ENCODE measurements at regions not wholly inside any gene's neighbourhood (a gene's known extent, or its start where the extent isn't known, plus 50 kb on each side); places are given as distances from the start of the nearest gene placed in this dataset.

- H3K36me3 ChIP-seq: no peaks in the 10 kb centered on the region
- peaks cover 34% of the 10 kb centered on the region for H3K4me1 ChIP-seq
- no peaks in the 10 kb centered on the region for H3K9me3 ChIP-seq
- 100% methylated on average over 1 of the region's 1 CpG for WGBS
- H3K27ac ChIP-seq: no peak overlapping the region
- peaks cover 20% of the 10 kb centered on the region for H3K27me3 ChIP-seq
- DNase-seq (ENCODE audit: low spot score in 2 of 2): no peak
- no peak overlapping the region for H3K4me3 ChIP-seq
- no peak for TF ChIP-seq POLR2A (IDR thresholded peaks at IDR 0.05)
- no peak for TF ChIP-seq CTCF (IDR thresholded peaks at IDR 0.05)
- no peak for TF ChIP-seq EP300 (IDR thresholded peaks at IDR 0.05)
- TF ChIP-seq POLR2AphosphoS5 (IDR thresholded peaks at IDR 0.05): no peak
Measured at GRCh38 chr7:131947661-131948060, 391.2 kb upstream of the PODXL start.

GRCh38 chr7:131945957-131946544, 389.6 kb upstream of the PODXL start:
- peak in 1 of 2 donors; percentile 58 for DNase-seq (ENCODE audit: low spot score in 2 of 2)
- Histone ChIP-seq H3K36me3 (no peaks in the 10 kb centered on the region), H3K27me3 (peaks cover 25% of the 10 kb centered on the region), H3K27ac (no peak overlapping the region), H3K4me3 (no peak overlapping the region), H3K9me3 (no peaks in the 10 kb centered on the region), H3K4me1 (peaks cover 34% of the 10 kb centered on the region)
- no peak for TF ChIP-seq EP300 (IDR thresholded peaks at IDR 0.05)
- TF ChIP-seq POLR2AphosphoS5 (IDR thresholded peaks at IDR 0.05): no peak
- no peak for TF ChIP-seq POLR2A (IDR thresholded peaks at IDR 0.05)
- no peak for TF ChIP-seq CTCF (IDR thresholded peaks at IDR 0.05)
- WGBS: 79% methylated on average over 11 of the region's 14 CpGs

GRCh38 chr7:131945313-131945911, 389.0 kb upstream of the PODXL start:
- WGBS: 6% methylated on average over 17 of the region's 39 CpGs
- peak; percentile 64 to 80 for DNase-seq (ENCODE audit: low spot score in 2 of 2)

GRCh38 chr7:131944556-131945069, 388.2 kb upstream of the PODXL start:
- Histone ChIP-seq H3K36me3 (no peaks in the 10 kb centered on the region), H3K9me3 (no peaks in the 10 kb centered on the region), H3K4me1 (peaks cover 25% of the 10 kb centered on the region), H3K27me3 (peaks cover 29% of the 10 kb centered on the region), H3K4me3 (no peak overlapping the region), H3K27ac (no peak overlapping the region)
- no peak for TF ChIP-seq POLR2AphosphoS5 (IDR thresholded peaks at IDR 0.05)
- peak in 1 of 2 donors; percentile 38 for DNase-seq (ENCODE audit: low spot score in 2 of 2)
- 81% methylated on average over 8 of the region's 8 CpGs for WGBS

More at GRCh38 chr7:131945313-131945911, 389.0 kb upstream of the PODXL start:
- Histone ChIP-seq H3K9me3 (no peaks in the 10 kb centered on the region), H3K4me1 (peaks cover 31% of the 10 kb centered on the region), H3K36me3 (no peaks in the 10 kb centered on the region), H3K27me3 (peaks cover 29% of the 10 kb centered on the region), H3K27ac (no peak overlapping the region), H3K4me3 (no peak overlapping the region)
- TF ChIP-seq POLR2A (IDR thresholded peaks at IDR 0.05) (no peak), CTCF (IDR thresholded peaks at IDR 0.05) (peak; percentile 65 to 91)

GRCh38 chr7:131943646-131944045, 387.2 kb upstream of the PODXL start:
- Histone ChIP-seq H3K27ac (no peak overlapping the region), H3K36me3 (no peaks in the 10 kb centered on the region), H3K27me3 (peaks cover 29% of the 10 kb centered on the region), H3K4me1 (peaks cover 19% of the 10 kb centered on the region), H3K4me3 (no peak overlapping the region), H3K9me3 (no peaks in the 10 kb centered on the region)
- peak in 1 of 2 donors; percentile 35 for DNase-seq (ENCODE audit: low spot score in 2 of 2)
- 71% methylated on average over 7 of the region's 7 CpGs for whole genome bisulfite sequencing
- TF ChIP-seq EP300 (IDR thresholded peaks at IDR 0.05): no peak
- no peak for TF ChIP-seq CTCF (IDR thresholded peaks at IDR 0.05)
- no peak for TF ChIP-seq POLR2AphosphoS5 (IDR thresholded peaks at IDR 0.05)
- TF ChIP-seq POLR2A (IDR thresholded peaks at IDR 0.05): no peak
